ENCODE measurements at regions not wholly inside any gene's neighbourhood (a gene's known extent, or its start where the extent isn't known, plus 50 kb on each side); places are given as distances from the start of the nearest gene placed in this dataset.

DNA sequence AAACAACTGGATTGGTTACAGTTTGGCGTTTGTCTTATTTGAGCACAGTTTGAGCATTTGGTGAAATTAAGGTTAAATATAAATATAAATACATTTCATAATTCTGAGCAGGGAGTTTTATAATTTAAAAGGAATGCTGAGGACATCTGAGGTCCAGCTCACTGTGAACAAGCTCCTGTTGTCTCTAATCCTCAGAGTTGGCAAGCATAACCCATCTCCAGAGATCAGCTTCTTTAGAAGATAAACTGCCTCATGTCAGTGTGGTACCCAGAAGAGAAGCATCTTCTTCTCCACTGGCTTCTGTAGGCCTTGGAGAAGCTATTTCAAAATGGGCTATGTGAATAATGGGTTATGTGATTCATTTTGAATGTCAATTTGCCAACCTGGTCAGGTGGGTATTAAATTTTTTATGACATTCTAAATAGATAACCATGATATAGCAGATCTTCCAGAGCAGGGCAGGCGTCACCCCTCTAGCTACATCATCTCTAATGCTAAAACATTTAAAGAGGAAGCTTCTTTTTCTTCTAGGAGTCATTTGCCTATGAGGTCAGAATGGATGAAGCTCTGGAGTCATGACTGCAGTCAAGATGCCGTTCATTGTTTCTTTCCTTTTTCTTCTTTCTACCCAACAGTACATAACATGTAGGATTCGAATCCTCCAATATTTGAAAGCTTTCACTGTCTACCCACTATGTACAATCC lies 324.0 kb downstream of the RNF144A start:
- no peaks in the 10 kb centered on the region for H3K36me3 ChIP-seq (ENCODE audit: control insufficient read depth, insufficient read depth, low read length)
- H3K4me3 ChIP-seq (ENCODE audit: insufficient read depth, low read depth, low read length, poor library complexity, severe bottlenecking), result no peak overlapping the region
- H3K27me3 ChIP-seq (replicated peaks; ENCODE audit: control insufficient read depth, insufficient read depth, low read length, poor library complexity, severe bottlenecking), result no peaks in the 10 kb centered on the region
- H3K27ac ChIP-seq (ENCODE audit: insufficient read depth, low read length, poor library complexity, severe bottlenecking), result no peak overlapping the region
- H3K4me1 ChIP-seq (ENCODE audit: control insufficient read depth, insufficient read depth, low read length, poor library complexity, severe bottlenecking), result no peaks in the 10 kb centered on the region
- no peak for DNase-seq
- H3K9me3 ChIP-seq (ENCODE audit: control insufficient read depth, low read length), result no peaks in the 10 kb centered on the region

DNA sequence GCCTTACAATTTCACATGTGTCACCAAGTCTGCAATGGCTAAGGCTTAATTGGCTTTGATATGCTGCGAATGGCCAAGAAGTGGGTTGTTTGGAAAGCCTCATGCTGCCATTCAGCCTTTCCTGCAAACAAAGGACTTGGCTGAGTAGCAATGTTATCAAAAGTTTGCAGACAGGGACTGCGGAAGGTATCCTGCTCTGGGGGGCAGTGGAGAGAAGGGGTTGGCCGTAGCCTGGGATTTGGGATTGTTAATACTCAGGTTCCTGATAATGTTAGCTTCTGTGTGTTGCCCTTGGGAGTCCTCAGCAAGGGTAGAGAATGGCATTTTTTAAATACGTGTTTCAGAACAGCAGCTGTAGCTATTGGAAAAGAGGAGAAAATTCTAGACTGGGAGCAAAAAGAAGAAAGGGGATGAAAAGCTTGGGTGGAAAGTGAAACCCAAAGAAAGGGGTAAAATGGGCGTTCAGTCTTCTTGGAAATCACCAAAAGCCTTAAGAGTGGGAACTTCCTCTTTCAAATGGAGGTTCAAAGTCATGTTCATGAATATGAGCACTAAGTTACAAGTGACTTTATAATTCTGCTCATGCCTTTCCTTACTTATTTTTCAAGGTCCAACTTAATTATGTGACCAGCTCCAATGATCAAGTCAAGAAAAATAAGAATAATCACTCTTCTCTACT lies 325.1 kb downstream of the RNF144A start:
- Histone ChIP-seq H3K27me3 (replicated peaks; ENCODE audit: control insufficient read depth, insufficient read depth, low read length, poor library complexity, severe bottlenecking) (no peaks in the 10 kb centered on the region), H3K4me1 (ENCODE audit: control insufficient read depth, insufficient read depth, low read length, poor library complexity, severe bottlenecking) (no peaks in the 10 kb centered on the region), H3K27ac (ENCODE audit: insufficient read depth, low read length, poor library complexity, severe bottlenecking) (no peak overlapping the region), H3K9me3 (ENCODE audit: control insufficient read depth, low read length) (no peaks in the 10 kb centered on the region), H3K36me3 (ENCODE audit: control insufficient read depth, insufficient read depth, low read length) (no peaks in the 10 kb centered on the region), H3K4me3 (ENCODE audit: insufficient read depth, low read depth, low read length, poor library complexity, severe bottlenecking) (no peak overlapping the region)
- DNase-seq, result no peak

DNA sequence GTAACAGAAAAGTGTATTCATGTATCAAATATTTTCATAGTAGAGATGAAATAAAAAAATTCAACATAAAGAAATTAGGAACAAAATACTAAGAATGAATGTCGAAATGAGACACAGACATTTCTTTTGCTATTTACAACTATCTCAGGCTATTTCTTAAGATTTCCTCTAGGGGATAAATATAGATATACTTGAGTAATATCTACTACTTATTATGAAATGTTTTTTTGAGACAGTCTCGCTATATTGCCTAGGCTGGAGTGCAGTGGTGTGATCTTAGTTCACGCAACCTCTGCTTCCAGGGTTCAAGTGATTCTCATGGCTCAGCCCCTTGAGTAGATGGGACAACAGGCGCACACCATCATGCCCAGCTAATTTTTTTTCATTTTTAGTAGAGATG lies 326.1 kb downstream of the RNF144A start:
- Histone ChIP-seq H3K27ac (ENCODE audit: insufficient read depth, low read length, poor library complexity, severe bottlenecking) (no peak overlapping the region), H3K36me3 (ENCODE audit: control insufficient read depth, insufficient read depth, low read length) (no peaks in the 10 kb centered on the region), H3K4me1 (ENCODE audit: control insufficient read depth, insufficient read depth, low read length, poor library complexity, severe bottlenecking) (no peaks in the 10 kb centered on the region), H3K27me3 (replicated peaks; ENCODE audit: control insufficient read depth, insufficient read depth, low read length, poor library complexity, severe bottlenecking) (no peaks in the 10 kb centered on the region), H3K9me3 (ENCODE audit: control insufficient read depth, low read length) (no peaks in the 10 kb centered on the region), H3K4me3 (ENCODE audit: insufficient read depth, low read depth, low read length, poor library complexity, severe bottlenecking) (no peak overlapping the region)
- no peak for DNase-seq

GRCh38 chr2:7256377-7256776 lies 339.2 kb downstream of the RNF144A start:
- H3K4me1 ChIP-seq (ENCODE audit: control insufficient read depth, insufficient read depth, low read length, poor library complexity, severe bottlenecking), result no peaks in the 10 kb centered on the region
- H3K4me3 ChIP-seq (ENCODE audit: insufficient read depth, low read depth, low read length, poor library complexity, severe bottlenecking), result no peak overlapping the region
- H3K9me3 ChIP-seq (ENCODE audit: control insufficient read depth, low read length), result no peaks in the 10 kb centered on the region
- no peak overlapping the region for H3K27ac ChIP-seq (ENCODE audit: insufficient read depth, low read length, poor library complexity, severe bottlenecking)
- H3K36me3 ChIP-seq (ENCODE audit: control insufficient read depth, insufficient read depth, low read length), result no peaks in the 10 kb centered on the region
- no peaks in the 10 kb centered on the region for H3K27me3 ChIP-seq (replicated peaks; ENCODE audit: control insufficient read depth, insufficient read depth, low read length, poor library complexity, severe bottlenecking)
- no peak for DNase-seq

- no peaks in the 10 kb centered on the region for H3K9me3 ChIP-seq (ENCODE audit: control insufficient read depth, low read length)
- no peaks in the 10 kb centered on the region for H3K36me3 ChIP-seq (ENCODE audit: control insufficient read depth, insufficient read depth, low read length)
- no peaks in the 10 kb centered on the region for H3K27me3 ChIP-seq (replicated peaks; ENCODE audit: control insufficient read depth, insufficient read depth, low read length, poor library complexity, severe bottlenecking)
- DNase-seq, result no peak
- no peak overlapping the region for H3K27ac ChIP-seq (ENCODE audit: insufficient read depth, low read length, poor library complexity, severe bottlenecking)
- H3K4me1 ChIP-seq (ENCODE audit: control insufficient read depth, insufficient read depth, low read length, poor library complexity, severe bottlenecking), result no peaks in the 10 kb centered on the region
- H3K4me3 ChIP-seq (ENCODE audit: insufficient read depth, low read depth, low read length, poor library complexity, severe bottlenecking), result no peak overlapping the region
Observed at GRCh38 chr2:7262727-7263126, 345.5 kb downstream of the RNF144A start.

DNA sequence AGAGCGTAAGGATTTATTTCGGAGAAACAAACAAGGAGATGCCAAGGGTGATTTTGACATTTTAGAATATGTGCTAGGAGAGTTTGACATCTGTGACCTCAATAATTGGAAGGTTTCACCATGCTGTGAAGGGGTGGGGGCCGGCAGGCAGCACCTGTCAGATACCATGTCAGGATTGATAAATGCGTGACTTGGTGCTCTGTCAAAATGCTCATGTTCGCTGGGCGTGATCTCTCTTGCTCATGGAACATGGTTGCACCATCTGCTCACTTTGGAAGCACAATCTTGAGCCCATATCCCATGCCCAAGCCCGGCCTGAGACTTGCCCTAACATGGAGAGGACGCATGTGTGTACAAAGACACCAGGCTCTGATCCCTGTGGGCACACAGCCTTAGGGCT lies 347.6 kb downstream of the RNF144A start:
- DNase-seq, result no peak

DNA sequence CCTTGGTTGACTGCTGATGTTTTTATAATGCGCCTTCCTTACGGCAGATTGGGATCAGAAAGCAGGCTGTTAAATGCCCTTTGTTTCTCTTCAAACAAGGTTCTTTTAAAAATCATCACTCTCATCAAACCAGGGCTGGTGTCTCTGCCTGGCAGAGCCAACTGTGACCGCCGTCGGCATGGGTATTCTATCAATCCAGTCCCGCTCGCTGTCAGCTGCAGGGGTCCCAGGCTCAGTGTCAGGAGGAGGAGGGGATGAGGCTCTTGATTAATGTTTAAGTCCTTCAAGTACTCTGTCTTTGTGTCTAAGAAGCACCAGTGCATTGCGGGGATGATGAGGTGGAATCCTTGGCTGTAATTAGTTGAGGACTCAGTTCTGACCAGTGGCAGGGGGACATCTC lies 348.1 kb downstream of the RNF144A start:
- no peaks in the 10 kb centered on the region for H3K36me3 ChIP-seq (ENCODE audit: control insufficient read depth, insufficient read depth, low read length)
- H3K4me3 ChIP-seq (ENCODE audit: insufficient read depth, low read depth, low read length, poor library complexity, severe bottlenecking), result no peak overlapping the region
- H3K27me3 ChIP-seq (replicated peaks; ENCODE audit: control insufficient read depth, insufficient read depth, low read length, poor library complexity, severe bottlenecking), result no peaks in the 10 kb centered on the region
- no peak for DNase-seq
- H3K9me3 ChIP-seq (ENCODE audit: control insufficient read depth, low read length), result no peaks in the 10 kb centered on the region
- H3K4me1 ChIP-seq (ENCODE audit: control insufficient read depth, insufficient read depth, low read length, poor library complexity, severe bottlenecking), result no peaks in the 10 kb centered on the region
- no peak overlapping the region for H3K27ac ChIP-seq (ENCODE audit: insufficient read depth, low read length, poor library complexity, severe bottlenecking)

More for the DNA sequence above, 347.6 kb downstream of the RNF144A start:
- Histone ChIP-seq H3K27ac (ENCODE audit: insufficient read depth, low read length, poor library complexity, severe bottlenecking) (no peak overlapping the region), H3K4me3 (ENCODE audit: insufficient read depth, low read depth, low read length, poor library complexity, severe bottlenecking) (no peak overlapping the region), H3K36me3 (ENCODE audit: control insufficient read depth, insufficient read depth, low read length) (no peaks in the 10 kb centered on the region), H3K27me3 (replicated peaks; ENCODE audit: control insufficient read depth, insufficient read depth, low read length, poor library complexity, severe bottlenecking) (no peaks in the 10 kb centered on the region), H3K9me3 (ENCODE audit: control insufficient read depth, low read length) (no peaks in the 10 kb centered on the region), H3K4me1 (ENCODE audit: control insufficient read depth, insufficient read depth, low read length, poor library complexity, severe bottlenecking) (no peaks in the 10 kb centered on the region)

DNA sequence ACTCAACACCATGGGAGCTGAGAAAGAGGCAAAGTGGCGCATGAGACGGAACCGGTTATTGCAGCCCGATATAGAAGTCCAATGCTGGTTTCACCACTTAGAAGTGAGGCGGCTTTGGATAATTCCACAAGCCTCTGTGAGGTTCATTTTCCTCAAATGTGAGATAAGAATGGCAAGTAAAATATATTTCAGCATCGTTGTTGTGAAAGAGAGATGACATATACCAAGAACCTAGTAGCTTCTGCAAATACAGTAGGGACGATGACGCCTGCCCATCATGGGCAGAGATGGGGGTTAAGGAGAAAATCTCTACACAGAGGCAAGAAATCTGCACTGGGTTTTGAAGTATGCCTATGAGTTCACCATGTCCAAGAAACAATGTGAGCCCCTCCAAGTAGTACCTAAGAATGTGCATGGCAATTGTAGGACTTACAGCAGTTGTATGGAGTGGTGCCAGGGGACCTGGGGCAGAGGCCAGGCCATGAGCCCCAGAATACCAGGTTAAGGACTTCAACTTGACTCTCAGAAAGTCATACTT lies 352.0 kb downstream of the RNF144A start:
- Histone ChIP-seq H3K9me3 (ENCODE audit: control insufficient read depth, low read length) (no peaks in the 10 kb centered on the region), H3K4me1 (ENCODE audit: control insufficient read depth, insufficient read depth, low read length, poor library complexity, severe bottlenecking) (no peaks in the 10 kb centered on the region), H3K4me3 (ENCODE audit: insufficient read depth, low read depth, low read length, poor library complexity, severe bottlenecking) (no peak overlapping the region), H3K27ac (ENCODE audit: insufficient read depth, low read length, poor library complexity, severe bottlenecking) (no peak overlapping the region), H3K36me3 (ENCODE audit: control insufficient read depth, insufficient read depth, low read length) (no peaks in the 10 kb centered on the region), H3K27me3 (replicated peaks; ENCODE audit: control insufficient read depth, insufficient read depth, low read length, poor library complexity, severe bottlenecking) (no peaks in the 10 kb centered on the region)
- no peak for DNase-seq

- Histone ChIP-seq H3K9me3 (ENCODE audit: control insufficient read depth, low read length) (no peaks in the 10 kb centered on the region), H3K27me3 (replicated peaks; ENCODE audit: control insufficient read depth, insufficient read depth, low read length, poor library complexity, severe bottlenecking) (no peaks in the 10 kb centered on the region), H3K4me1 (ENCODE audit: control insufficient read depth, insufficient read depth, low read length, poor library complexity, severe bottlenecking) (no peaks in the 10 kb centered on the region), H3K4me3 (ENCODE audit: insufficient read depth, low read depth, low read length, poor library complexity, severe bottlenecking) (no peak overlapping the region), H3K27ac (ENCODE audit: insufficient read depth, low read length, poor library complexity, severe bottlenecking) (no peak overlapping the region), H3K36me3 (ENCODE audit: control insufficient read depth, insufficient read depth, low read length) (no peaks in the 10 kb centered on the region)
- no peak for DNase-seq
Observed at GRCh38 chr2:7270011-7270431, 352.8 kb downstream of the RNF144A start.

DNA sequence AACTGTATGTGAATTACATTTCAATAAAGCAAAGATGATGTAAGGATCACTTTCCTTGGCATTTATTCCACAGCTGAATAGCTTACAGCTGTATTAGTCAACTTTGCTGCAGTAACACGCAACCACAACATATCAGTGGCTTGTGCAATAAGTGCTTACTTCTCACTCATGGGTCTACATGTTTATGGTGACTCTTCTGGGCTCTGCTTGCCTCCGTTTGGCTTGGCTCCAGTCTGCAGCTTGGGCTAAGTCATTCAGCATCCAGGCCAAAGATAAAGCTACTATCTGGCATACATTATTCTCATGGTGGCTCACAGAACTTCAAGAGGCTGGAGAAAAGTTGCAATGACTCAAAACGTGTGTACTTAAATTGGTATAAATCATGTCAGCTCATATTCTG lies 355.0 kb downstream of the RNF144A start:
- H3K27ac ChIP-seq (ENCODE audit: insufficient read depth, low read length, poor library complexity, severe bottlenecking), result no peak overlapping the region
- H3K4me1 ChIP-seq (ENCODE audit: control insufficient read depth, insufficient read depth, low read length, poor library complexity, severe bottlenecking), result no peaks in the 10 kb centered on the region
- no peaks in the 10 kb centered on the region for H3K27me3 ChIP-seq (replicated peaks; ENCODE audit: control insufficient read depth, insufficient read depth, low read length, poor library complexity, severe bottlenecking)
- DNase-seq, result no peak
- H3K36me3 ChIP-seq (ENCODE audit: control insufficient read depth, insufficient read depth, low read length), result no peaks in the 10 kb centered on the region
- H3K4me3 ChIP-seq (ENCODE audit: insufficient read depth, low read depth, low read length, poor library complexity, severe bottlenecking), result no peak overlapping the region
- no peaks in the 10 kb centered on the region for H3K9me3 ChIP-seq (ENCODE audit: control insufficient read depth, low read length)

Measured in effector memory CD4-positive, alpha-beta T cell (primary cell).